Upper lobe of left lung (tissue), 6 donors: ENCODE measurements at regions not wholly inside any gene's neighbourhood (a gene's known extent, or its start where the extent isn't known, plus 50 kb on each side); places are given as distances from the start of the nearest gene placed in this dataset.
A peak's percentile ranks its signal among the peaks of the same experiment; 100 is the strongest.

Experiments
- ATAC-seq, 2 donors: fragments of 200-7000 bp; cut with Tn5 transposase; one replicate each; pipeline ENCODE4 v1.9.1; 2022; ENCODE audit warnings: mild to moderate bottlenecking in 2 of 2, moderate library complexity in 2 of 2; ENCODE audit not compliant: low FRiP score in 2 of 2
- DNase-seq, 2 donors: peaks; one replicate each; pipeline ENCODE4 v3.0.0-alpha.2; 2019 to 2020
- H3K27ac ChIP-seq, 4 donors: fragments of 200-600 bp; sonication (generic); one replicate each; pipeline ENCODE4 v1.5.1; 2016 to 2019
- H3K27me3 ChIP-seq, 4 donors: fragments of 200-600 bp; sonication (generic); one replicate each; pipeline ENCODE4 v1.5.1; 2017 to 2019
- H3K36me3 ChIP-seq, 4 donors: fragments of 200-600 bp; sonication (generic); one replicate each; pipeline ENCODE4 v1.5.1; 2016 to 2019
- H3K4me1 ChIP-seq, 4 donors: fragments of 200-600 bp; sonication (generic); one replicate each; pipeline ENCODE4 v1.5.1; 2018 to 2019
- H3K4me3 ChIP-seq, 4 donors: fragments of 200-600 bp; sonication (generic); one replicate each; pipeline ENCODE4 v1.5.1; 2017 to 2019; ENCODE audit warnings: mild to moderate bottlenecking in 2 of 4, moderate library complexity in 1 of 4
- H3K9me3 ChIP-seq, 4 donors: fragments of 200-600 bp; sonication (generic); one replicate each; pipeline ENCODE4 v1.5.1; 2018 to 2019
- CTCF ChIP-seq, 6 experiments: fragments of 450-650 bp in 4 of 6; fragments of 200-600 bp in 2 of 6; sonication (generic) in 2 of 6; IDR thresholded peaks; one replicate each; pipeline ENCODE4 v1.5.1; 2016 to 2019; ENCODE audit warnings: antibody characterized with exemption in 6 of 6
- EP300 ChIP-seq, 4 donors: sonication (generic); formaldehyde crosslinking; IDR thresholded peaks; one replicate each; pipeline ENCODE4 v1.5.1; 2017; ENCODE audit warnings: antibody characterized with exemption in 4 of 4, control low read depth in 2 of 4
- POLR2A ChIP-seq, 4 donors: fragments of 450-650 bp; IDR thresholded peaks; one replicate each; pipeline ENCODE4 v1.5.1; 2016 to 2017; ENCODE audit warnings: antibody characterized with exemption in 4 of 4, mild to moderate bottlenecking in 2 of 4
- POLR2AphosphoS5 ChIP-seq, 2 donors: sonication (generic); formaldehyde crosslinking; IDR thresholded peaks; one replicate each; pipeline ENCODE4 v1.5.1; 2017; ENCODE audit warnings: antibody characterized with exemption in 2 of 2
- WGBS, 2 donors: methylation state at CpG; one replicate each; pipeline ENCODE4 v1.1.5; 2017 to 2018; 5-methylcytosine and 5-hydroxymethylcytosine counted together
- donor health status: DM: no; HTN: no; CAD: no; lungs with moderate emphysema.
- donor health status: DM: no; HTN: yes; CAD: no; lungs with severe emphysema.

- Histone ChIP-seq H3K27ac (no peak overlapping the region), H3K27me3 (no peaks in the 10 kb centered on the region), H3K4me1 (no peaks in the 10 kb centered on the region), H3K9me3 (no peaks in the 10 kb centered on the region), H3K4me3 (no peak overlapping the region), H3K36me3 (no peaks in the 10 kb centered on the region)
- no peak for DNase-seq
- peak in 1 of 2 donors; percentile 43 for ATAC-seq
- TF ChIP-seq POLR2AphosphoS5 (IDR thresholded peaks at IDR 0.05) (no peak), CTCF (IDR thresholded peaks at IDR 0.05) (no peak), POLR2A (IDR thresholded peaks at IDR 0.05) (no peak), EP300 (IDR thresholded peaks at IDR 0.05) (no peak)
- WGBS, 2 donors = 75 to 93% methylated on average over 1 of the region's 1 CpG
Observed at GRCh38 chr17:51499897-51500296, 239.6 kb downstream of the UTP18 start.

GRCh38 chr17:51500454-51500853, 240.1 kb downstream of the UTP18 start:
- Histone ChIP-seq H3K4me3 (no peak overlapping the region), H3K36me3 (no peaks in the 10 kb centered on the region), H3K27me3 (no peaks in the 10 kb centered on the region), H3K4me1 (no peaks in the 10 kb centered on the region), H3K27ac (no peak overlapping the region), H3K9me3 (no peaks in the 10 kb centered on the region)
- TF ChIP-seq EP300 (IDR thresholded peaks at IDR 0.05) (no peak), POLR2AphosphoS5 (IDR thresholded peaks at IDR 0.05) (no peak), POLR2A (IDR thresholded peaks at IDR 0.05) (no peak), CTCF (IDR thresholded peaks at IDR 0.05) (no peak)
- no peak for DNase-seq
- ATAC-seq = no peak
- 28 to 36% methylated on average over 1 of the region's 1 CpG for WGBS, 2 donors

- Histone ChIP-seq H3K4me1 (no peaks in the 10 kb centered on the region), H3K27ac (no peak overlapping the region), H3K4me3 (no peak overlapping the region), H3K36me3 (no peaks in the 10 kb centered on the region), H3K9me3 (no peaks in the 10 kb centered on the region), H3K27me3 (no peaks in the 10 kb centered on the region)
- no peak for DNase-seq
- no peak for TF ChIP-seq CTCF (IDR thresholded peaks at IDR 0.05)
- no peak for TF ChIP-seq EP300 (IDR thresholded peaks at IDR 0.05)
- no peak for TF ChIP-seq POLR2AphosphoS5 (IDR thresholded peaks at IDR 0.05)
- TF ChIP-seq POLR2A (IDR thresholded peaks at IDR 0.05) = no peak
- WGBS, 2 donors = 71 to 89% methylated on average over 1 of the region's 1 CpG
- ATAC-seq = no peak
Observed at GRCh38 chr17:51505450-51505849, 245.1 kb downstream of the UTP18 start.

- no peak overlapping the region for H3K27ac ChIP-seq
- 73 to 76% methylated on average over 2 of the region's 2 CpGs for WGBS, 2 donors
- ATAC-seq (no peak), DNase-seq (no peak)
- no peaks in the 10 kb centered on the region for H3K4me1 ChIP-seq
- no peaks in the 10 kb centered on the region for H3K36me3 ChIP-seq
- no peaks in the 10 kb centered on the region for H3K27me3 ChIP-seq
- H3K9me3 ChIP-seq = no peaks in the 10 kb centered on the region
- no peak overlapping the region for H3K4me3 ChIP-seq
- TF ChIP-seq POLR2A (IDR thresholded peaks at IDR 0.05) = no peak
- TF ChIP-seq CTCF (IDR thresholded peaks at IDR 0.05) = no peak
- no peak for TF ChIP-seq EP300 (IDR thresholded peaks at IDR 0.05)
- TF ChIP-seq POLR2AphosphoS5 (IDR thresholded peaks at IDR 0.05) = no peak
Observed at GRCh38 chr17:51507444-51507843, 247.1 kb downstream of the UTP18 start.

- H3K4me1 ChIP-seq = no peaks in the 10 kb centered on the region
- DNase-seq = no peak
- H3K27me3 ChIP-seq = no peaks in the 10 kb centered on the region
- H3K36me3 ChIP-seq = no peaks in the 10 kb centered on the region
- H3K27ac ChIP-seq = no peak overlapping the region
- 53 to 62% methylated on average over 4 of the region's 4 CpGs for WGBS, 2 donors
- no peaks in the 10 kb centered on the region for H3K9me3 ChIP-seq
- no peak overlapping the region for H3K4me3 ChIP-seq
- TF ChIP-seq POLR2AphosphoS5 (IDR thresholded peaks at IDR 0.05) = no peak
- no peak for TF ChIP-seq CTCF (IDR thresholded peaks at IDR 0.05)
- ATAC-seq = no peak
Observed at GRCh38 chr17:51508048-51508447, 247.7 kb downstream of the UTP18 start.
